T-helper 17 cell (primary cell): ENCODE measurements at regions not wholly inside any gene's neighbourhood (a gene's known extent, or its start where the extent isn't known, plus 50 kb on each side); places are given as distances from the start of the nearest gene placed in this dataset.
A peak's percentile ranks its signal among the peaks of the same experiment; 100 is the strongest.
"Not testable (repeated sequence)": the region's sequence is repeated elsewhere in the genome, so short reads cannot be mapped to it uniquely, and the experiment has no call there.

Experiments used
- ATAC-seq: fragments of 150-1000 bp; cut with Tn5 transposase; 2 replicates; pipeline ENCODE4 v1.10.0; 2021; ENCODE audit warnings: mild to moderate bottlenecking, moderate library complexity
- DNase-seq, 3 donors: peaks; one replicate each; pipeline versions ENCODE4 v3.0.0 to v3.0.0-alpha.2; 2020 to 2021
- H3K9me3 ChIP-seq: one replicate; pipeline ENCODE4 v1.7.0; 2013; ENCODE audit warnings: low read length, mild to moderate bottlenecking; ENCODE audit not compliant: control insufficient read depth, poor library complexity, severe bottlenecking
- H3K27ac Mint-ChIP-seq: one replicate; pipeline ENCODE4 v1.8.0; 2022; ENCODE audit warnings: mild to moderate bottlenecking, moderate library complexity, mixed read lengths
- H3K27me3 Mint-ChIP-seq: one replicate; pipeline ENCODE4 v1.8.0; 2022; ENCODE audit warnings: mixed read lengths
- H3K36me3 Mint-ChIP-seq: one replicate; pipeline ENCODE4 v1.8.0; 2022; ENCODE audit warnings: low read depth, mixed read lengths
- H3K4me1 Mint-ChIP-seq: one replicate; pipeline ENCODE4 v1.8.0; 2022; ENCODE audit warnings: mild to moderate bottlenecking, mixed read lengths
- H3K4me3 Mint-ChIP-seq: one replicate; pipeline ENCODE4 v1.8.0; 2022; ENCODE audit warnings: mild to moderate bottlenecking, moderate library complexity, mixed read lengths

- DNase-seq: no peak
- no peaks in the 10 kb centered on the region for H3K27me3 Mint-ChIP-seq
- no peaks in the 10 kb centered on the region for H3K9me3 ChIP-seq
- no peak overlapping the region for H3K4me3 Mint-ChIP-seq
- no peaks in the 10 kb centered on the region for H3K4me1 Mint-ChIP-seq
- no peak for ATAC-seq
- no peaks in the 10 kb centered on the region for H3K36me3 Mint-ChIP-seq
- no peak overlapping the region for H3K27ac Mint-ChIP-seq
Observed at GRCh38 chr4:12658146-12658545, 826.0 kb downstream of the RAB28 start.

GRCh38 chr4:12651876-12652275 lies 832.3 kb downstream of the RAB28 start:
- H3K4me3 Mint-ChIP-seq: no peak overlapping the region
- H3K9me3 ChIP-seq: no peaks in the 10 kb centered on the region
- H3K27me3 Mint-ChIP-seq: no peaks in the 10 kb centered on the region
- no peaks in the 10 kb centered on the region for H3K4me1 Mint-ChIP-seq
- ATAC-seq: no peak
- H3K27ac Mint-ChIP-seq: no peak overlapping the region
- DNase-seq: no peak
- H3K36me3 Mint-ChIP-seq: no peaks in the 10 kb centered on the region

GRCh38 chr4:12645732-12646131 lies 838.4 kb downstream of the RAB28 start:
- Mint-ChIP-seq H3K4me1 (no peaks in the 10 kb centered on the region), H3K36me3 (no peaks in the 10 kb centered on the region), H3K27ac (no peak overlapping the region), H3K4me3 (no peak overlapping the region), H3K27me3 (peaks cover 18% of the 10 kb centered on the region)
- ATAC-seq (no peak), DNase-seq (no peak)
- H3K9me3 ChIP-seq: no peaks in the 10 kb centered on the region

GRCh38 chr4:12644261-12644660 lies 839.9 kb downstream of the RAB28 start:
- H3K36me3 Mint-ChIP-seq: no peaks in the 10 kb centered on the region
- no peak for ATAC-seq

GRCh38 chr4:12636191-12636590 lies 847.9 kb downstream of the RAB28 start:
- H3K4me1 Mint-ChIP-seq: no peaks in the 10 kb centered on the region
- no peak overlapping the region for H3K27ac Mint-ChIP-seq
- ATAC-seq (no peak), DNase-seq (no peak)
- H3K9me3 ChIP-seq: no peaks in the 10 kb centered on the region
- H3K36me3 Mint-ChIP-seq: no peaks in the 10 kb centered on the region
- peaks cover 24% of the 10 kb centered on the region for H3K27me3 Mint-ChIP-seq
- H3K4me3 Mint-ChIP-seq: no peak overlapping the region

More at GRCh38 chr4:12644261-12644660, 839.9 kb downstream of the RAB28 start:
- DNase-seq: no peak
- Mint-ChIP-seq H3K27me3 (peaks cover 18% of the 10 kb centered on the region), H3K4me3 (no peak overlapping the region), H3K4me1 (no peaks in the 10 kb centered on the region), H3K27ac (no peak overlapping the region)
- H3K9me3 ChIP-seq: no peaks in the 10 kb centered on the region

- DNase-seq (no peak), ATAC-seq (no peak)
- no peaks in the 10 kb centered on the region for H3K9me3 ChIP-seq
- Mint-ChIP-seq H3K27ac (no peak overlapping the region), H3K4me3 (no peak overlapping the region), H3K36me3 (no peaks in the 10 kb centered on the region), H3K27me3 (peaks cover 30% of the 10 kb centered on the region), H3K4me1 (no peaks in the 10 kb centered on the region)
Observed at GRCh38 chr4:12635629-12636028, 848.5 kb downstream of the RAB28 start.

GRCh38 chr4:12633053-12633651 lies 851.0 kb downstream of the RAB28 start:
- H3K27ac Mint-ChIP-seq: no peak overlapping the region
- peaks cover 41% of the 10 kb centered on the region for H3K27me3 Mint-ChIP-seq
- no peaks in the 10 kb centered on the region for H3K36me3 Mint-ChIP-seq
- ATAC-seq (peak; percentile 80), DNase-seq (peak; percentile 23 to 54 (median 41))
- no peaks in the 10 kb centered on the region for H3K4me1 Mint-ChIP-seq
- no peaks in the 10 kb centered on the region for H3K9me3 ChIP-seq
- H3K4me3 Mint-ChIP-seq: no peak overlapping the region

- Mint-ChIP-seq H3K4me1 (no peaks in the 10 kb centered on the region), H3K36me3 (peaks cover 2% of the 10 kb centered on the region), H3K27me3 (peaks cover 7% of the 10 kb centered on the region), H3K4me3 (no peak overlapping the region), H3K27ac (no peak overlapping the region)
- no peaks in the 10 kb centered on the region for H3K9me3 ChIP-seq
- DNase-seq (no peak), ATAC-seq (no peak)
Observed at GRCh38 chr4:12615822-12616221, 868.3 kb downstream of the RAB28 start.

- Mint-ChIP-seq H3K36me3 (peaks cover 2% of the 10 kb centered on the region), H3K27me3 (peaks cover 7% of the 10 kb centered on the region), H3K4me1 (no peaks in the 10 kb centered on the region)
Observed at GRCh38 chr4:12612876-12613275, 871.3 kb downstream of the RAB28 start.

GRCh38 chr4:12609212-12609875 lies 874.8 kb downstream of the RAB28 start:
- H3K4me1 Mint-ChIP-seq, H3K27me3 Mint-ChIP-seq, H3K27ac Mint-ChIP-seq, H3K4me3 Mint-ChIP-seq, ATAC-seq, H3K36me3 Mint-ChIP-seq, H3K9me3 ChIP-seq, DNase-seq: not testable (repeated sequence)

More at GRCh38 chr4:12612876-12613275, 871.3 kb downstream of the RAB28 start:
- no peak for DNase-seq
- no peak for ATAC-seq
- no peak overlapping the region for H3K4me3 Mint-ChIP-seq
- no peaks in the 10 kb centered on the region for H3K9me3 ChIP-seq
- H3K27ac Mint-ChIP-seq: no peak overlapping the region

GRCh38 chr4:12595986-12596385 lies 888.2 kb downstream of the RAB28 start:
- ATAC-seq (no peak), DNase-seq (no peak)
- no peaks in the 10 kb centered on the region for H3K4me1 Mint-ChIP-seq
- no peak overlapping the region for H3K4me3 Mint-ChIP-seq
- H3K27me3 Mint-ChIP-seq: no peaks in the 10 kb centered on the region
- no peaks in the 10 kb centered on the region for H3K9me3 ChIP-seq
- no peak overlapping the region for H3K27ac Mint-ChIP-seq
- H3K36me3 Mint-ChIP-seq: no peaks in the 10 kb centered on the region

GRCh38 chr4:12595489-12595888 lies 888.7 kb downstream of the RAB28 start:
- Mint-ChIP-seq H3K36me3 (no peaks in the 10 kb centered on the region), H3K27me3 (no peaks in the 10 kb centered on the region), H3K4me1 (no peaks in the 10 kb centered on the region), H3K4me3 (no peak overlapping the region), H3K27ac (no peak overlapping the region)
- ATAC-seq: no peak
- H3K9me3 ChIP-seq: no peaks in the 10 kb centered on the region
- DNase-seq: no peak

- ATAC-seq: no peak
- H3K4me3 Mint-ChIP-seq: no peak overlapping the region
- no peak for DNase-seq
- H3K27me3 Mint-ChIP-seq: no peaks in the 10 kb centered on the region
- no peaks in the 10 kb centered on the region for H3K4me1 Mint-ChIP-seq
- H3K27ac Mint-ChIP-seq: no peak overlapping the region
- no peaks in the 10 kb centered on the region for H3K9me3 ChIP-seq
- no peaks in the 10 kb centered on the region for H3K36me3 Mint-ChIP-seq
Observed at GRCh38 chr4:12588582-12588981, 895.6 kb downstream of the RAB28 start.
